GM23338 (cell line): ENCODE measurements at regions not wholly inside any gene's neighbourhood (a gene's known extent, or its start where the extent isn't known, plus 50 kb on each side); places are given as distances from the start of the nearest gene placed in this dataset.

ENCODE experiments used
- CREB1 ChIP-seq: fragments of 250-450 bp; sonication (Bioruptor Pico); IDR thresholded peaks from 2 replicates; pipeline ENCODE4 v1.5.0; 2020; ENCODE audit warnings: low read depth, mild to moderate bottlenecking, moderate library complexity
- CTCF ChIP-seq, 2 experiments: fragments of 200-600 bp in 1 of 2; sonication (generic) in 1 of 2; conservative IDR thresholded peaks; 2 replicates each; pipeline versions ENCODE4 v1.5.1 to v1.6.1; 2016 to 2017; ENCODE audit warnings: antibody characterized with exemption in 2 of 2, low read depth in 2 of 2, mild to moderate bottlenecking in 2 of 2, moderate library complexity in 1 of 2
- ETS1 ChIP-seq: IDR thresholded peaks from 2 replicates; pipeline ENCODE4 v1.6.1; 2016; ENCODE audit warnings: antibody characterized with exemption
- EZH2 ChIP-seq: fragments of 200-600 bp; sonication (generic); IDR thresholded peaks from one replicate; pipeline ENCODE4 v1.8.0; 2017; ENCODE audit warnings: antibody characterized with exemption, mild to moderate bottlenecking, low read depth; ENCODE audit not compliant: unreplicated experiment
- EZH2phosphoT487 ChIP-seq: fragments of 200-600 bp; sonication (generic); IDR thresholded peaks from one replicate; pipeline ENCODE4 v1.8.1; 2018; ENCODE audit warnings: antibody characterized with exemption; ENCODE audit not compliant: unreplicated experiment
- JUNB ChIP-seq: IDR thresholded peaks from one replicate; pipeline ENCODE4 v1.6.1; 2016; ENCODE audit warnings: antibody characterized with exemption; ENCODE audit not compliant: unreplicated experiment
- NANOG ChIP-seq: IDR thresholded peaks from 2 replicates; pipeline ENCODE4 v1.6.1; 2016; ENCODE audit warnings: antibody characterized with exemption, borderline replicate concordance
- POLR2AphosphoS5 ChIP-seq: IDR thresholded peaks from 2 replicates; pipeline ENCODE4 v1.6.1; 2016; ENCODE audit warnings: antibody characterized with exemption, low read depth
- REST ChIP-seq: IDR thresholded peaks from one replicate; pipeline ENCODE4 v1.6.1; 2018; ENCODE audit warnings: antibody characterized with exemption; ENCODE audit not compliant: unreplicated experiment
- STAT1 ChIP-seq: IDR thresholded peaks from one replicate; pipeline ENCODE4 v1.6.1; 2016; ENCODE audit warnings: antibody characterized with exemption; ENCODE audit not compliant: unreplicated experiment
- ZNF114 ChIP-seq: fragments of 250-450 bp; sonication (Bioruptor Pico); IDR thresholded peaks from 2 replicates; pipeline ENCODE4 v1.5.0; 2020; ENCODE audit warnings: mild to moderate bottlenecking, moderate library complexity
- ZNF462 ChIP-seq: fragments of 250-450 bp; sonication (Bioruptor Pico); IDR thresholded peaks from 2 replicates; pipeline ENCODE4 v1.5.0; 2020; ENCODE audit warnings: mild to moderate bottlenecking, moderate library complexity

- no peak for TF ChIP-seq CTCF (conservative IDR thresholded peaks at IDR 0.05; ENCODE audit: low read depth in 2 of 2)
- TF ChIP-seq EZH2phosphoT487, result no peak
- no peak for TF ChIP-seq EZH2
- no peak for TF ChIP-seq POLR2AphosphoS5
- no peak for TF ChIP-seq STAT1
- TF ChIP-seq CREB1 (CRISPR knock-in tag), result no peak
- no peak for TF ChIP-seq REST
- TF ChIP-seq ETS1, result no peak
- no peak for TF ChIP-seq NANOG
- no peak for TF ChIP-seq ZNF114
- TF ChIP-seq JUNB, result no peak
- TF ChIP-seq ZNF462, result no peak
Observed at GRCh38 chrX:110966091-110966454, 129.9 kb upstream of the PAK3 start.
